GM19467 (cell line): ENCODE measurements at regions not wholly inside any gene's neighbourhood (a gene's known extent, or its start where the extent isn't known, plus 50 kb on each side); places are given as distances from the start of the nearest gene placed in this dataset.

Experiments
- ATAC-seq: cut with Tn5 transposase; IDR thresholded peaks from one replicate; pipeline ENCODE4 v1.9.1; 2021; ENCODE audit warnings: mild to moderate bottlenecking, moderate library complexity; ENCODE audit not compliant: unreplicated experiment

GRCh38 chr9:89765211-89765946 lies 160.6 kb downstream of the GADD45G start:
- ATAC-seq = no peak

DNA sequence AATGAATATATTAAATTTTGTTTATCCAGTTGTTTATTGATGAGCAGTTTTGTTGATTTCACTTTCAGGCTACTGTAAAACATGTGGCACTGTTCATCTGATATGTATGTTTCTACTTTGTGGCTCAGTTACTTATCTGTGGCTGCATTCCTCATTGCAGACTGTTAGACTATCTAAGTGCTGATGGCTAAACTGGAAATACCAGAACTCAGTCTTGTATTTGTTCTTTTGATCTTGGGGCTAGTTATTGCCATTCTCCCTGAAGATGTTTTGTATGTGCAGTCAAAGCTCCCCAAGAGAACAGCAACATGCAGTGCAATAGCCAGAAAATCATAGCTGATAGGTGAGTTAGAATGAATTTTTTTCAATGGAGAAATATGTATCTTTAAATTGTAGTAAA lies 162.2 kb downstream of the GADD45G start:
- ATAC-seq = no peak

DNA sequence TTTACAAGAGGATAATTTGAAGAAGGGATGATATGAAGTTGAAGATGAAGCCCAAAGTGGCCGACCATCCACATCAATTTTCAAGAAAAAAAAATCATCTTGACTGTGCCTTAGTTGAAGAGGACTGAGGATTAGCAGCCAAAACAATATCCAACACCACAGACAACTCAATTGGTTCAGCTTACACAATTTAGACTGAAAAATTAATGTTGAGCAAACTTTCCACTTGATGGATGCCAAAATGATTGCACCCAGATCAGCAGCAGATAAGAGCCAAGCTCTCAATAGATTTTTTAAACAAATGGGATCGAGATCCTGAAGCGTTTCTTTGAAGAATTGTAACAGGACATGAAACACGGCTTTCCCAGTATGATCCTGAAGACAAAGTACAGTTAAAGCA lies 163.2 kb downstream of the GADD45G start:
- no peak for ATAC-seq

DNA sequence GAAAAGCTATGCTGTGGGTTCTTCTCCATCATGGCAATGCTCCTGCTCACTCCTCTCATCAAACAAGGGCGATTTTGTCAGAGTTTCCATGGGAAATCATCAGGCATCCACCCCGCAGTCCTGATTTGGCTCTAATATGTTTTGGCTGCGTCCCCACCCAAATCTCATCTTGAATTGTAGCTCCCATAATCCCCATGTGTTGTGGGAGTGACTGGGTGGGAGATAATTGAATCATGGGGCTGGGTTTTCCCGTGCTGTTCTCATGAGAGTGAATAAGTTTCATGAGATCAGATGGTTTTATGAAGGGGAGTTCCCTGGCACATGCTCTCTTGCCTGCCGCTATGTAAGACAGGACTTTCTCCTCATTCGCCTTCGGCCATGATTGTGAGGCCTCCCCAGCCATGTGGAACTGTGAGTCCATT lies 163.8 kb downstream of the GADD45G start:
- ATAC-seq = no peak

GRCh38 chr9:89770531-89771174 lies 165.8 kb downstream of the GADD45G start:
- ATAC-seq = no peak

DNA sequence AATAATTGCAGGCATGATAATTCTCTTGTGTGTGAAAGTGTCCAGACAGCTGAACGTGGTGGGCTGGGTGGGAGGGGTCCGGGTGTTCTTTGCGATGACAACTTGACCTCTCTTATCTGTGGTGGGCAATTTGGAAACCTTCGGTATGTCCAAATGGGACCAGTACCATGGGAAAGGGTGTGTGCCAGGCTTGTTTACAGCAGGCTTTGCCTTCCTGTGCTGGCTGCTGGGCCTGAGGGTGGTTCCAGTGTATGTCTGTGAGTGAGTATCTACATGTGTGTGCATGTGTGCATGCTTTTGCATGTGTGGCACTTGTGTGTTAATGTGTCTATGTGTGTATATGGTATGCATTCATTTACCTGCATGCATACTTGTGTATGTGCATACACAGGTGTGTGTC lies 166.4 kb downstream of the GADD45G start:
- no peak for ATAC-seq

- no peak for ATAC-seq
Observed at GRCh38 chr9:89773170-89773569, 168.4 kb downstream of the GADD45G start.

GRCh38 chr9:89774858-89775370 lies 170.1 kb downstream of the GADD45G start:
- ATAC-seq = no peak

- ATAC-seq = no peak
Observed at GRCh38 chr9:89775641-89776040, 170.8 kb downstream of the GADD45G start.

DNA sequence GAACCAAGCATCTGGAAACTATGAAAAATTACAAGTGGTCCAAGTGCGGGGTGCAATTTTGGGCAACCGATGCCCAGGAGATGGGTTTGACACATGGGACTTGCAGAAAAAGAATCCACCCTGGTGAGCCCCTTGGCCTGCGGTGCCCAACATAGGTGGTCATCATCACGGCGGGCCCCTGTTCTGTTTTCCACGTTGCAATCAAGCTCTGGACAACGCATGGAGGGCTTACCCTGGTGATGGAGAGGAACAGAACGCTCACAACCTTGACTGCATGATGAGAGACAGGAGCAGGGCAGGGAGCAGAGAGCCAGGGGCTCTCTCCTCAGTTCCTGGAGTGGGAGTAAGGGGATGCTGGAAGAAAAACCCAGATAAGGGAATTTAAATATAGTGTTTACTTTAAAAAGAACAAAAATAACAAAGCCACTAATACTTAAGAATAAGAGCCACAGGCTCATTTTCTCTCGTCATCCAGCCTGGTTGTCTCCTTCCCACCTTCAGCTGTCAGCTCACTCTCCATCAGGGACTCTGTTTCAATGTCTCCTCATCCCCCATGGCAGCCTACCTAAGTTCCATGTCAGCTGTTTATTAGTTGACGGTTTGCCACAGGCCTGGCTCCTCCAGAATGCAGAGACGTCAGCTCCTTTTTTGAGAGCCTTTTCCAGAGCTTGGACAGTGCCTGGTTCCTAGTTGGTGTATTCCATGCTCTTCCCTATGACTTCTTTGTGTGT lies 172.1 kb downstream of the GADD45G start:
- ATAC-seq = no peak

DNA sequence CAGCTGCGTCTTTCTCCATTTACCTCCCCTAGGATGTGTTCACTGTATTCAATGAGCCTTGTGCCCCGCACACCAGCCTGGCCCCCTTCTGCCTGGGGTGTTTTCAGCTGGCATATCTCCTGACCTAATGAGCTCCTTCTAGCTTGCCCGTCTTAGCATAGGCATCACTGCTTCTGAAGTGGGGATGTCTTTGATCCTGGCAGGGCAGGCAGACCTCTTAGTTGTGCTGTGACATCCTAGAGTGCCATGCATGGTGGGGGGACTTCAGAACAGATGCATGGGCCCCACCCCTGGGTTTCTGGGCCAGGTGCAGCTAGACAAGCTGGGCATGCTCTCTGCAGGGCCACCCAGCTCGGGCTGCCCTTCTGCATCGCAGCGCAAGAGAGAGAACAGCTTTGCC lies 172.7 kb downstream of the GADD45G start:
- ATAC-seq = no peak

GRCh38 chr9:89778100-89779090 lies 173.6 kb downstream of the GADD45G start:
- ATAC-seq = no peak

DNA sequence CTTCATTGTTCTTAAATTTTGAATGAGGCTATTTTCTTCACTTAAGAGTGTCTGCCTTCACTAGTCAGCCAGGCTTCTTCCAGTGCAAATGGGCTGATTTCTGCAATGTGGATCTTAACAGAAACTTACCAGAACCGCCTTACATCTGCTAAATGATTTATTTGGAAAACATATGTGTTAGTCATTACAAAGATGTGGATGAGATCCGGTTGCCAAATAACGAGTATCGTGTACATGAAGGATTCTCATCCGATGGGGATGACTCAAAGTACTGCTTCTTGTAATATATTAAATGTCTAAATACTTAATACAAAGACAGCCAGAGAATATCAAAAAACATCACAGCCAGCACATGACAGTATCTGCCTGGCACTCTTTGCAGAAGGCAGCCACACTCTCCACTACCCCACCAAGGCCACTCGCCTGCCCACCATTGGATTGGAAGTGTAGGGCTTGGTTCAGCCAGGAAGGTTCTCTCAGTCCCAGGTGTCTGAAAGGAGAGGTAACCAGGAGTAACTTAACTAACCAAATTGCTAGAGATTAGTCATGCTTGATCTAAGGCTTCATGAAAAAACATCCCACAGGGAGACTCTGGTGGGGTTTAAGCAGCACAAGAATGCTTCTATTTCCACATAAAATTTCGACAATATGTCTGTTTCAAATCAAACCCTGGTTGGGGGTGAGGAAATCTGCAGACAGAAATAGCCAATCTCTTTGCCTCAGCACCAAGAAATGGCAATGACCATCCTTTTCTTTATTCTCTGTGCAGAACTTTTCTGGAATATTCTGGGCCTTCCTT lies 174.8 kb downstream of the GADD45G start:
- no peak for ATAC-seq

DNA sequence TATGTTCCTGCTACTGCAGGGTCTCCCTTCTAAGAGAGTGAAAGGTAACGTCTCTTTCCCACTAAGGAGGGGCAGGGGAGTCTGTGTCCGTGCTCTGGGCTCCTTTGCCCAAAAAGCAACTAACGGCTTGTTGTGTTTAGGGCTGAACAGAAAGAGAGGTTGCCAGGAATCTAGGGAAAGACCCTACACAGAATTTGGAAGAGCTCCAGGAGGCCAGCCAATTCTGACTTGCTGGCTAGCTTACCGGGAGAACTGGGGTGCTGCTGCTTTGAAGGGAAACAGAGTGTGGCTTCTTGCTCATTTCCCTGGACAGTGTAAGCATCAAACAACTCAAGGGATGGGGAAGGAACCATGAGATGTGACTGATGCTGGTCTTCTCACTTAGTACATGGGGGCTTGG lies 176.1 kb downstream of the GADD45G start:
- ATAC-seq = no peak

- no peak for ATAC-seq
Observed at GRCh38 chr9:89781838-89782540, 177.2 kb downstream of the GADD45G start.

DNA sequence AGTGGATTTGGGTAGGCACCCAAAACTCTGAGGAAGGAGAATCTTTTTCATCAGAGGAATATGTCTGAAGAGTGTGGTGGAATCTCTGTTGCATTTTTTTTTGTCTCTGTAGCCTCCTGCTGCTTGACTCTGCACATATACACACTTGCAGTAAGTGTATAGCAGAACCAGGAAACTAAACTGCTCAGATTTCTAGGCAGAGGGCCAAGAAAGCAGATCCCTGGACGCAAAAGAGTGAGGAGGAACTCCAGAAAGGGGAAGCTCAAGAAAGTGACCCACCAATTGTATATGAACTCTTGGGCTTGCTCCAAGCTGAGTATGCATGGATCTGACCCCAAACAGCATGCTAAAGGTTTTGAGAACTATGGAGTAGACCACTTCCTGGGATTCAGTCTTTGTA lies 181.8 kb downstream of the GADD45G start:
- ATAC-seq = no peak

- ATAC-seq = no peak
Observed at GRCh38 chr9:89787595-89787994, 182.8 kb downstream of the GADD45G start.

DNA sequence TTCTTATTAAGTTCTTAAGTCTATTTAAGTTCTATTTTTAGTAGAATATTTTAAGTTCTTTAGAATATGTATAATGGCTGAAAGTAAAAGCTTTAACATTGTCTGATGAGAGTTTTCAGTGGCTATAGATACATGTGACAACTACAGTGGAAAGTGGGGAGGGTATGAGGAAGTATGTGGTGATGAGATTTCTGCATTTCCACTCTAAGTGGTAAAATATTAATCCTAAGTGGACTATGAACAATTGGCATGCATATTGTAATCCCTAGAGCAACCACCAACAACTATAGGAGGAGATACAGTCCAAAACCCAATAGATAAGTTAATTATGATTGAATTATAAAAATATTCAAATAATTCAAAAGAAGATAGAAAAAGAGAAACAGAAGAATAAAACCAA lies 183.6 kb downstream of the GADD45G start:
- no peak for ATAC-seq

GRCh38 chr9:89789922-89790510 lies 185.2 kb downstream of the GADD45G start:
- ATAC-seq = no peak
